Neural cell (in vitro differentiated cells): ENCODE measurements at regions not wholly inside any gene's neighbourhood (a gene's known extent, or its start where the extent isn't known, plus 50 kb on each side); places are given as distances from the start of the nearest gene placed in this dataset.

ENCODE experiments used
- H2AFZ ChIP-seq: fragments of 200-600, 300-800 bp; sonication (generic), shearing (Covaris generic); 2 replicates; pipeline ENCODE4 v1.6.0; 2014; ENCODE audit warnings: low read depth, mild to moderate bottlenecking, antibody characterized with exemption, low read length, moderate library complexity
- H3F3A ChIP-seq: fragments of 200-600 bp; shearing (Covaris generic); 2 replicates; pipeline ENCODE4 v1.6.1; 2016; ENCODE audit warnings: mild to moderate bottlenecking, moderate library complexity, mixed read lengths, antibody characterized with exemption, low read length; ENCODE audit not compliant: insufficient read depth, poor library complexity, severe bottlenecking
- H3K27ac ChIP-seq: fragments of 200-600, 300-800 bp; sonication (generic), shearing (Covaris generic); 2 replicates; pipeline ENCODE4 v1.5.1; 2014; ENCODE audit warnings: mild to moderate bottlenecking, low read length, moderate library complexity
- H3K27me3 ChIP-seq: fragments of 300-800, 200-600 bp; sonication (generic), shearing (Covaris generic); 2 replicates; pipeline ENCODE4 v1.6.0; 2014; ENCODE audit warnings: mild to moderate bottlenecking, low read depth, low read length, moderate library complexity; ENCODE audit not compliant: insufficient read depth
- H3K36me3 ChIP-seq: fragments of 300-800, 200-600 bp; sonication (generic), shearing (Covaris generic); 2 replicates; pipeline ENCODE4 v1.5.1; 2014; ENCODE audit warnings: mild to moderate bottlenecking, antibody characterized with exemption, low read length, moderate library complexity; ENCODE audit not compliant: insufficient read depth
- H3K4me2 ChIP-seq: fragments of 300-800, 200-600 bp; sonication (generic), shearing (Covaris generic); 2 replicates; pipeline ENCODE4 v1.6.0; 2014; ENCODE audit warnings: mild to moderate bottlenecking, low read length
- H3K4me3 ChIP-seq: fragments of 300-800, 200-600 bp; sonication (generic), shearing (Covaris generic); 2 replicates; pipeline ENCODE4 v1.5.1; 2014; ENCODE audit warnings: mild to moderate bottlenecking, low read length, moderate library complexity
- H3K79me2 ChIP-seq: fragments of 200-600 bp; shearing (Covaris generic); replicated peaks from 2 replicates; pipeline ENCODE4 v1.6.0; 2014; ENCODE audit warnings: mild to moderate bottlenecking, low read length, moderate library complexity; ENCODE audit not compliant: insufficient read depth
- H3K9ac ChIP-seq: fragments of 300-800, 200-600 bp; sonication (generic), shearing (Covaris generic); 2 replicates; pipeline ENCODE4 v1.6.1; 2016; ENCODE audit warnings: mild to moderate bottlenecking, low read length, mixed read lengths
- H3K9me2 ChIP-seq: fragments of 200-600 bp; shearing (Covaris generic); 2 replicates; pipeline ENCODE4 v1.6.1; 2016; ENCODE audit warnings: mild to moderate bottlenecking, low read length, mixed read lengths; ENCODE audit not compliant: insufficient read depth
- H3K9me3 ChIP-seq: fragments of 200-600, 300-800 bp; sonication (generic), shearing (Covaris generic); 2 replicates; pipeline ENCODE4 v1.6.1; 2016; ENCODE audit warnings: mild to moderate bottlenecking, mixed run types, low read length, moderate library complexity, mixed read lengths
- H4K20me1 ChIP-seq: fragments of 200-600 bp; shearing (Covaris generic); 2 replicates; pipeline ENCODE4 v1.6.1; 2016; ENCODE audit warnings: mild to moderate bottlenecking, mixed run types; ENCODE audit not compliant: insufficient read depth
- EP300 ChIP-seq: fragments of 450-650 bp; conservative IDR thresholded peaks from 2 replicates; pipeline ENCODE4 v1.6.1; 2014; ENCODE audit warnings: antibody characterized with exemption, mild to moderate bottlenecking, moderate library complexity; ENCODE audit not compliant: poor library complexity, severe bottlenecking
- EZH2 ChIP-seq: fragments of 200-600, 300-800 bp; shearing (Covaris generic), sonication (generic); IDR thresholded peaks from 2 replicates; pipeline ENCODE4 v1.6.1; 2014; ENCODE audit warnings: antibody characterized with exemption, low read length, borderline replicate concordance, mild to moderate bottlenecking; ENCODE audit not compliant: insufficient read depth, poor library complexity, severe bottlenecking
- MXI1 ChIP-seq: fragments of 450-650 bp; conservative IDR thresholded peaks from 2 replicates; pipeline ENCODE4 v1.6.1; 2014; ENCODE audit warnings: antibody characterized with exemption, mild to moderate bottlenecking; ENCODE audit not compliant: poor library complexity, severe bottlenecking
- POLR2AphosphoS5 ChIP-seq: IDR thresholded peaks from 2 replicates; pipeline ENCODE4 v1.6.1; 2012
- RAD21 ChIP-seq: fragments of 450-650 bp; conservative IDR thresholded peaks from 2 replicates; pipeline ENCODE4 v1.6.1; 2014; ENCODE audit warnings: antibody characterized with exemption, mild to moderate bottlenecking, moderate library complexity
- SMC3 ChIP-seq: fragments of 450-650 bp; conservative IDR thresholded peaks from 2 replicates; pipeline ENCODE4 v1.6.1; 2014; ENCODE audit warnings: antibody characterized with exemption, mild to moderate bottlenecking, moderate library complexity; ENCODE audit not compliant: poor library complexity
- TAF1 ChIP-seq: IDR thresholded peaks from 2 replicates; pipeline ENCODE4 v1.6.1; 2012; ENCODE audit warnings: low read depth
- TF ChIP-seq, protein P1 (sequence below): fragments of 450-650 bp; IDR thresholded peaks from 2 replicates; pipeline ENCODE4 v1.5.1; 2014; ENCODE audit warnings: antibody characterized with exemption, mild to moderate bottlenecking, moderate library complexity; ENCODE audit not compliant: poor library complexity, severe bottlenecking
- TF ChIP-seq, protein P2 (sequence below): IDR thresholded peaks from 2 replicates; pipeline ENCODE4 v1.6.1; 2012; ENCODE audit warnings: borderline replicate concordance

DNA sequence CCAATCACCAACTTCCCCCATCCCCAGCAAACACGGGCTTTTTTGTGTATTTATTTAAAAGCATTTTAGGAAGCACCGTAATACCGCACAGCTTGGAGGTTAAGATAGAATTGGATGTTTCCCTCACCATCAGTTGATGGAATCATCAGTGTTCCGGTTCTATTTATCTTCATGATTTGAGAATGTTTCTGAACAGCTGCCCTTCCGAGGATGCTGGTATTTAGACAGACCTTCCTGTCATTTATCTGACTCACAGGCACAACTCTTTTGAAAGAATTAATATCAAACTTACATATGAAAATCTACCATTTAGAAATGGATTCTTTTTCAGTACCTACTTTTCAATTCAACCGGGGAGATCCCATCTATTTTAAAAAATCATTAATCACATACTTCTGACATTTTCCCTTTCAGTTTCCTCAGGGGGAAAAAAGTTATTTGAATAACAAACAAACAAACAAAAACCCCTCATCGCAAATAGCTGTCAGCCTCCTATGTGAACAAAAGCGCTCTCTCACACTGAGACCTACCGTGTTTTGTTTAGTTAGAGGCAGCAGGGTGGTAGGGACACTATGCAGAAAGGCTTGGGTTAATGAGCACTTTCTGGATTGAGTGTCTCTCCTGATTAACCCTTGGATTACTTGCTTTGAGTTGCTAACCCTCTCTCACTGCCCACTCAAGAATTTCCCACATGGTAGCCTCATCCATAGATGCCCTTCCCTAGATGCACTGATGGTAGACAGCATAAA lies 189.3 kb downstream of the TM9SF2 start:
- no peak overlapping the region for H3K4me2 ChIP-seq
- TF ChIP-seq EZH2 (no peak), POLR2AphosphoS5 (no peak), SMC3 (no peak), EP300 (no peak), MXI1 (no peak), TAF1 (no peak), RAD21 (no peak)
- TF ChIP-seq, protein P1, sequence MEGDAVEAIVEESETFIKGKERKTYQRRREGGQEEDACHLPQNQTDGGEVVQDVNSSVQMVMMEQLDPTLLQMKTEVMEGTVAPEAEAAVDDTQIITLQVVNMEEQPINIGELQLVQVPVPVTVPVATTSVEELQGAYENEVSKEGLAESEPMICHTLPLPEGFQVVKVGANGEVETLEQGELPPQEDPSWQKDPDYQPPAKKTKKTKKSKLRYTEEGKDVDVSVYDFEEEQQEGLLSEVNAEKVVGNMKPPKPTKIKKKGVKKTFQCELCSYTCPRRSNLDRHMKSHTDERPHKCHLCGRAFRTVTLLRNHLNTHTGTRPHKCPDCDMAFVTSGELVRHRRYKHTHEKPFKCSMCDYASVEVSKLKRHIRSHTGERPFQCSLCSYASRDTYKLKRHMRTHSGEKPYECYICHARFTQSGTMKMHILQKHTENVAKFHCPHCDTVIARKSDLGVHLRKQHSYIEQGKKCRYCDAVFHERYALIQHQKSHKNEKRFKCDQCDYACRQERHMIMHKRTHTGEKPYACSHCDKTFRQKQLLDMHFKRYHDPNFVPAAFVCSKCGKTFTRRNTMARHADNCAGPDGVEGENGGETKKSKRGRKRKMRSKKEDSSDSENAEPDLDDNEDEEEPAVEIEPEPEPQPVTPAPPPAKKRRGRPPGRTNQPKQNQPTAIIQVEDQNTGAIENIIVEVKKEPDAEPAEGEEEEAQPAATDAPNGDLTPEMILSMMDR, result no peak
- TF ChIP-seq, protein P2, sequence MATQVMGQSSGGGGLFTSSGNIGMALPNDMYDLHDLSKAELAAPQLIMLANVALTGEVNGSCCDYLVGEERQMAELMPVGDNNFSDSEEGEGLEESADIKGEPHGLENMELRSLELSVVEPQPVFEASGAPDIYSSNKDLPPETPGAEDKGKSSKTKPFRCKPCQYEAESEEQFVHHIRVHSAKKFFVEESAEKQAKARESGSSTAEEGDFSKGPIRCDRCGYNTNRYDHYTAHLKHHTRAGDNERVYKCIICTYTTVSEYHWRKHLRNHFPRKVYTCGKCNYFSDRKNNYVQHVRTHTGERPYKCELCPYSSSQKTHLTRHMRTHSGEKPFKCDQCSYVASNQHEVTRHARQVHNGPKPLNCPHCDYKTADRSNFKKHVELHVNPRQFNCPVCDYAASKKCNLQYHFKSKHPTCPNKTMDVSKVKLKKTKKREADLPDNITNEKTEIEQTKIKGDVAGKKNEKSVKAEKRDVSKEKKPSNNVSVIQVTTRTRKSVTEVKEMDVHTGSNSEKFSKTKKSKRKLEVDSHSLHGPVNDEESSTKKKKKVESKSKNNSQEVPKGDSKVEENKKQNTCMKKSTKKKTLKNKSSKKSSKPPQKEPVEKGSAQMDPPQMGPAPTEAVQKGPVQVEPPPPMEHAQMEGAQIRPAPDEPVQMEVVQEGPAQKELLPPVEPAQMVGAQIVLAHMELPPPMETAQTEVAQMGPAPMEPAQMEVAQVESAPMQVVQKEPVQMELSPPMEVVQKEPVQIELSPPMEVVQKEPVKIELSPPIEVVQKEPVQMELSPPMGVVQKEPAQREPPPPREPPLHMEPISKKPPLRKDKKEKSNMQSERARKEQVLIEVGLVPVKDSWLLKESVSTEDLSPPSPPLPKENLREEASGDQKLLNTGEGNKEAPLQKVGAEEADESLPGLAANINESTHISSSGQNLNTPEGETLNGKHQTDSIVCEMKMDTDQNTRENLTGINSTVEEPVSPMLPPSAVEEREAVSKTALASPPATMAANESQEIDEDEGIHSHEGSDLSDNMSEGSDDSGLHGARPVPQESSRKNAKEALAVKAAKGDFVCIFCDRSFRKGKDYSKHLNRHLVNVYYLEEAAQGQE, result no peak

DNA sequence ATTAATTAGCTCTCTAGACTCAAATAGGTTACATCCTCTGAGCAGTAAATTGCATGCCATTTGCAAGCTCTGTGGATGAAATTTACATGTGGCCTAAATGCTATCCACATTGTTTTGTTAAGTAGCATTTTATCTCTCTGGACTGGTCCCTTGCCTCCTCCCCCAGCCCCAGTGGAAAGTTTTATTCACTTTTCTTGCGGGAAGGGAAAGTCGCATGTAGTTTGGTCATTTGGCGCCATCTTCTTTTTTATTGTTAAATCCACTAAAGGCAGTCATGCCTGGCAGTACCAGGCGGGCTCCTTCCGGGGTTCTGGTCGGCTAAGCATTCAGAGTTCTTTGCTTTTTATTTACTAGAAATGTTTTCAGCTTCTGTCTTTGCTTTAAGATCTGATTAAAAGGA lies 188.7 kb downstream of the TM9SF2 start:
- TF ChIP-seq, protein P1, result no peak
- TF ChIP-seq EP300, result no peak
- no peak for TF ChIP-seq POLR2AphosphoS5
- TF ChIP-seq EZH2, result no peak
- TF ChIP-seq MXI1, result no peak
- TF ChIP-seq, protein P2, result no peak
- TF ChIP-seq RAD21, result no peak
- Histone ChIP-seq H2AFZ (no peak overlapping the region), H3K9me2 (no peaks in the 10 kb centered on the region), H3F3A (no peaks in the 10 kb centered on the region), H3K27ac (no peak overlapping the region), H4K20me1 (no peaks in the 10 kb centered on the region), H3K27me3 (peaks cover 3% of the 10 kb centered on the region), H3K36me3 (no peaks in the 10 kb centered on the region), H3K9me3 (no peaks in the 10 kb centered on the region), H3K4me3 (no peak overlapping the region), H3K9ac (no peak overlapping the region), H3K4me2 (no peak overlapping the region), H3K79me2 (no peaks in the 10 kb centered on the region)

More for the DNA sequence above, 189.3 kb downstream of the TM9SF2 start:
- H3K79me2 ChIP-seq, result no peaks in the 10 kb centered on the region
- no peaks in the 10 kb centered on the region for H3K9me2 ChIP-seq
- no peak overlapping the region for H3K27ac ChIP-seq
- no peaks in the 10 kb centered on the region for H3K36me3 ChIP-seq
- no peak overlapping the region for H2AFZ ChIP-seq
- H3K27me3 ChIP-seq, result peaks cover 3% of the 10 kb centered on the region
- no peak overlapping the region for H3K9ac ChIP-seq
- H3K9me3 ChIP-seq, result no peaks in the 10 kb centered on the region
- H3K4me3 ChIP-seq, result no peak overlapping the region
- no peaks in the 10 kb centered on the region for H3F3A ChIP-seq
- H4K20me1 ChIP-seq, result no peaks in the 10 kb centered on the region
